Pancreas (tissue), 10 donors: ENCODE measurements at regions not wholly inside any gene's neighbourhood (a gene's known extent, or its start where the extent isn't known, plus 50 kb on each side); places are given as distances from the start of the nearest gene placed in this dataset.

Experiments
- ATAC-seq, 4 donors: fragments of 200-7000 bp; cut with Tn5 transposase; one replicate each; pipeline versions ENCODE4 v1.8.0 to v1.9.1; 2020; ENCODE audit warnings: mild to moderate bottlenecking in 4 of 4, moderate library complexity in 4 of 4
- DNase-seq, 6 donors: peaks; one replicate each; pipeline ENCODE4 v3.0.0-alpha.2; 2020
- FAIRE-seq: peaks from 2 replicates; lab custom pipeline; 2012; peaks lifted over from hg19 to GRCh38; lab: Jason Lieb, UNC
- H3K27ac ChIP-seq, 4 donors: fragments of 200-600 bp; sonication (generic); 1 replicate in 3 of 4; 2 replicates in 1 of 4; pipeline versions ENCODE4 v1.5.0 to v1.8.0; 2020
- H3K27me3 ChIP-seq, 4 donors: fragments of 200-600 bp; one replicate each; pipeline ENCODE4 v1.8.0; 2021
- H3K36me3 ChIP-seq, 3 donors: fragments of 200-600 bp; sonication (generic) in 1 of 3; one replicate each; pipeline versions ENCODE4 v1.5.0 to v1.8.0; 2020 to 2021
- H3K4me1 ChIP-seq, 3 donors: fragments of 200-600 bp; one replicate each; pipeline ENCODE4 v1.8.0; 2021
- H3K4me3 ChIP-seq, 4 donors: fragments of 200-600 bp; sonication (generic) in 2 of 4; one replicate each; pipeline versions ENCODE4 v1.5.0 to v1.8.0; 2020 to 2021
- H3K9me3 ChIP-seq, 4 donors: fragments of 200-600 bp; one replicate each; pipeline ENCODE4 v1.8.0; 2021
- WGBS, 2 donors: extraction: QIAGEN DNeasy Blood & Tissue Kit; methylation state at CpG; one replicate each; pipeline ENCODE4 v1.1.7; 2013; 5-methylcytosine and 5-hydroxymethylcytosine counted together
- intact Hi-C, 3 donors: fragments of 100-400 bp; cut with DNase I; formaldehyde crosslinking; loops; one replicate each; pipeline versions ENCODE4 v1.11.1 to v1.14.2; 2022
- TF ChIP-seq, protein P1 (sequence below), 4 donors: fragments of 200-600 bp; sonication (generic) in 3 of 4; IDR thresholded peaks; one replicate each; pipeline versions ENCODE4 v1.5.0 to v1.8.0; 2021; ENCODE audit warnings: antibody characterized with exemption in 4 of 4
- donor health status: healthy with polysubstance abuse.
- donor health status: DM: no; HTN: no; CAD: no; lungs with moderate emphysema.
- donor health status: DM: no; HTN: no; CAD: no.
- donor health status: control.
- donor health status: control.
- donor health status: Bipolar disorder and iron deficiency.
- donor health status: DM: yes; HTN: yes; CAD: no.
- donor health status: DM: no; HTN: no; CAD: no.
- donor health status: DM: no; HTN: no; CAD: no.
- donor health status: DM: yes; HTN: yes; CAD: no.

DNA sequence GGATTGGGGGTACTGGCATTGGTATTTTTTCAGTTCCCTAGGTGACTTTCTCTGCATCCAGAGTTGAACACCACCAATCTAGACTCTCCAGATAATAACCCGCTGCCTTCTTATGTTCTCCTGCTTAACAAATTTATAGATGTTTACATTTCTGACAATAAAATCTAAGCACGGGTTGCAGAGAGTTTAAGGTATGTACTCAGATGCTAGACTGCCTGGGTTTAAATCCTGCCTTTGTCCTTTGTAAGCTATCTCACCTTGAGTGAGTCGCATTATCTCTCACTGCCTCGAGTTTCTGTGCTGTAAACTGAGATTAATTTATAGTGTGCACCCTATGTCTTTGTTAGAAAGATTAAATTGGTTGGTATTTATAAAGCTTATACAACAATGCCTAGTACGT is 131.4 kb upstream of the ARGLU1 start:
- H3K27me3 ChIP-seq: no peaks in the 10 kb centered on the region
- FAIRE-seq (no peak), DNase-seq (no peak), ATAC-seq (no peak)
- no peaks in the 10 kb centered on the region for H3K4me1 ChIP-seq
- H3K27ac ChIP-seq: no peak overlapping the region
- H3K4me3 ChIP-seq: no peak overlapping the region
- no peaks in the 10 kb centered on the region for H3K36me3 ChIP-seq
- 56 to 59% methylated on average over 5 of the region's 5 CpGs for WGBS, 2 donors
- TF ChIP-seq, protein P1, sequence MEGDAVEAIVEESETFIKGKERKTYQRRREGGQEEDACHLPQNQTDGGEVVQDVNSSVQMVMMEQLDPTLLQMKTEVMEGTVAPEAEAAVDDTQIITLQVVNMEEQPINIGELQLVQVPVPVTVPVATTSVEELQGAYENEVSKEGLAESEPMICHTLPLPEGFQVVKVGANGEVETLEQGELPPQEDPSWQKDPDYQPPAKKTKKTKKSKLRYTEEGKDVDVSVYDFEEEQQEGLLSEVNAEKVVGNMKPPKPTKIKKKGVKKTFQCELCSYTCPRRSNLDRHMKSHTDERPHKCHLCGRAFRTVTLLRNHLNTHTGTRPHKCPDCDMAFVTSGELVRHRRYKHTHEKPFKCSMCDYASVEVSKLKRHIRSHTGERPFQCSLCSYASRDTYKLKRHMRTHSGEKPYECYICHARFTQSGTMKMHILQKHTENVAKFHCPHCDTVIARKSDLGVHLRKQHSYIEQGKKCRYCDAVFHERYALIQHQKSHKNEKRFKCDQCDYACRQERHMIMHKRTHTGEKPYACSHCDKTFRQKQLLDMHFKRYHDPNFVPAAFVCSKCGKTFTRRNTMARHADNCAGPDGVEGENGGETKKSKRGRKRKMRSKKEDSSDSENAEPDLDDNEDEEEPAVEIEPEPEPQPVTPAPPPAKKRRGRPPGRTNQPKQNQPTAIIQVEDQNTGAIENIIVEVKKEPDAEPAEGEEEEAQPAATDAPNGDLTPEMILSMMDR (IDR thresholded peaks at IDR 0.05): no peak
- H3K9me3 ChIP-seq: no peaks in the 10 kb centered on the region
- intact Hi-C loops: no loop called here

DNA sequence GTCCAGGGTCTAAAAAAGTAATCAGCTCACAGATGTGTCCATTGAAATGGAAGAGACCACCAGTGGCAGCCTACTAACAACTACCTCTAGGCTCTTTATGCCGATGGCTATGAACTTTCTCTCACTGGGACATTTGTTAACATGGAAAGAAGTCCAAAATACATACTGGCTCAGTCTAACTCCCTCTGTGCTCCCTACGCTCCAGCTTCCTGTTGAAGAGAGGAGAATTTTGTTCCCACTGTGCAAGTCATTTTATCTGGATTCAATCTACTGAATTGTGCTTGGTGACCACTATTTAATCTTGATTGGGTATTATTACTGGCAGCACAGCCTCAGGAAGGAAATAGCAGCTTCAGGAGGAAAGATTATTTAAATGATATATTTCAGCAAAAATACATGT is 128.8 kb upstream of the ARGLU1 start:
- no peak for DNase-seq
- no peak overlapping the region for H3K27ac ChIP-seq
- H3K27me3 ChIP-seq: no peaks in the 10 kb centered on the region
- ATAC-seq: no peak
- no peaks in the 10 kb centered on the region for H3K9me3 ChIP-seq
- 79 to 84% methylated on average over 2 of the region's 2 CpGs for WGBS, 2 donors
- H3K4me3 ChIP-seq: no peak overlapping the region
- no peaks in the 10 kb centered on the region for H3K4me1 ChIP-seq
- TF ChIP-seq, protein P1 (IDR thresholded peaks at IDR 0.05): no peak
- intact Hi-C loops: no loop called here
- H3K36me3 ChIP-seq: no peaks in the 10 kb centered on the region
- FAIRE-seq: no peak

DNA sequence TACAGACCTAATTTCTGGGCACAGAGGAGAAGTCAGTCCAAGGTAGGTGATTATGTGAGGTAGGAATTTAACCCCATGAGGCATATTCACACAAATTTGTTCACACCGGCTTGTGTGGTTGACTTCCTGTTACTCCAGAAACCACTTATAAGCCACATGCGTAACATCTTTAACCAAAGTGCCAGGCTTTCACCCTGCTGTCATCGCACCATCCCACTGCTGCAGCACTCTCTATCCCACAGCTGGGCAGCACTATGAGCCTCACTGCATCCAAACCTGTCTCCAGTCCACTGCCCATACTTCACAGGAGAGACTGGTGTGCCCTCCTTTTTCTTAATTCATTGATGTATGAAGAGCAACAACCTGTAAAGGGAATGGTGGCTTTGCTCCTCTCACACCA is 128.2 kb upstream of the ARGLU1 start:
- H3K27ac ChIP-seq: no peak overlapping the region
- DNase-seq (no peak), FAIRE-seq (no peak), ATAC-seq (no peak)
- no peaks in the 10 kb centered on the region for H3K27me3 ChIP-seq
- no peaks in the 10 kb centered on the region for H3K4me1 ChIP-seq
- no peaks in the 10 kb centered on the region for H3K36me3 ChIP-seq
- no peaks in the 10 kb centered on the region for H3K9me3 ChIP-seq
- intact Hi-C loops: no loop called here
- WGBS, 2 donors: 91 to 96% methylated on average over 3 of the region's 3 CpGs
- TF ChIP-seq, protein P1 (IDR thresholded peaks at IDR 0.05): no peak
- no peak overlapping the region for H3K4me3 ChIP-seq

DNA sequence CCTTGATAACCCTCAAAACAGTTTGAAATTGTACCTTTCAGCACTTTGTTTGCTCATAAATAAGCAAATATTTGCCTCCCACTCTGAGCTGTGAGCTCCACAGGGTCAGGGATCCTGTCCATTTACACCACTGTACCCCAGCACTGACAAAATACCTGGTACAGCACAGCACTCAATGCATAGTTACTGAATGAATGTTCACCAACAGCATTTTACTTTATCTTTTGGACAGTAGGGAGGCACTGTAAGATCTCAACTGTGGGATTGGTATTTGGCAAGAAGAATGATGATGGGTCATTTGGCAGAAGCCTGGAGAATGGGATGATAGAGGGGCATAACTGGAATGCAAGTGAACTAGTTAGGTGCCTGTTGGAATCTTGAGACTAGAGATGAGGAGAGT is 127.2 kb upstream of the ARGLU1 start:
- intact Hi-C loops: no loop called here
- FAIRE-seq (no peak), DNase-seq (no peak), ATAC-seq (no peak)
- Histone ChIP-seq H3K27ac (no peak overlapping the region), H3K36me3 (no peaks in the 10 kb centered on the region), H3K27me3 (no peaks in the 10 kb centered on the region), H3K4me3 (no peak overlapping the region), H3K9me3 (no peaks in the 10 kb centered on the region), H3K4me1 (no peaks in the 10 kb centered on the region)
- TF ChIP-seq, protein P1 (IDR thresholded peaks at IDR 0.05): no peak

DNA sequence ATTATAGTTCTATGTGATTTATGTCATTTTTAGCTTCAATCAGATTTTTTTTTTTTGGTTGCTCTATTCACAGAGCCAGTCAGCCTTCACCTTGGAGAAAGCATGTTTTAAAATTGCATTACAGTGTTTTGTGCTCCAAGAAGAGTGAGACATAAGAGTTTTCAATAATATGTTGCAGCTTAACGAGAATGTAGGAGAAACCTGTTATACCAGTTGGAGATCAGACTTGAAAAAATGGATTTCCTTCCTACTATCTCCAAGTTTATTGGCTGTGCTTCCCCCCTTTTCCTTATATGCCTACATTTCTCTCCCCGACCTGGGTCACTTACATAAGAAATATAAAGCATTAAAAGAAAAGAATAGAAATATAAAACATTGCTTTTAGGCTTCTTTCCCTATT is 123.9 kb upstream of the ARGLU1 start:
- Histone ChIP-seq H3K4me1 (no peaks in the 10 kb centered on the region), H3K27ac (no peak overlapping the region), H3K36me3 (no peaks in the 10 kb centered on the region), H3K27me3 (no peaks in the 10 kb centered on the region), H3K4me3 (no peak overlapping the region), H3K9me3 (no peaks in the 10 kb centered on the region)
- DNase-seq (no peak), ATAC-seq (no peak), FAIRE-seq (no peak)
- TF ChIP-seq, protein P1 (IDR thresholded peaks at IDR 0.05): no peak
- intact Hi-C loops: no loop called here
- 9 to 15% methylated on average over 2 of the region's 2 CpGs for WGBS, 2 donors
